HepG2 (cell line): ENCODE measurements at regions not wholly inside any gene's neighbourhood (a gene's known extent, or its start where the extent isn't known, plus 50 kb on each side); places are given as distances from the start of the nearest gene placed in this dataset.

Experiments used
- ATAC-seq: fragments of 200-7000 bp; cut with Tn5 transposase; 3 replicates; pipeline ENCODE4 v1.9.1; 2020; ENCODE audit warnings: mild to moderate bottlenecking, moderate library complexity
- BruUV-seq: library from RNA; stranded (reverse); fragments of 400-500 nt; replicated peaks from 2 replicates; lab custom pipeline; 2021; lab: Mats Ljungman, UMichigan
- CTCF ChIA-PET: fragments of 300-600 bp; formaldehyde crosslinking; extraction: SDS; loops from one replicate; lab custom pipeline; 2021; ENCODE audit warnings: low total read pairs, inconsistent platforms, low intra/inter-chr PET ratio; lab: Yijun Ruan, JAX
- POLR2A ChIA-PET: fragments of 350-600 bp; sonication (Branson Sonifier 250); formaldehyde crosslinking; loops from one replicate; lab custom pipeline; 2020; ENCODE audit warnings: antibody characterized with exemption, inconsistent platforms; lab: Yijun Ruan, JAX
- DNase-seq: peaks from one replicate; pipeline ENCODE4 v3.0.0-alpha.2; 2015; ENCODE audit warnings: low spot score
- FAIRE-seq: peaks from 3 replicates; lab custom pipeline; 2011; peaks lifted over from hg19 to GRCh38; lab: Jason Lieb, UNC
- H2AFZ ChIP-seq: one replicate; pipeline ENCODE4 v1.6.1; 2011; ENCODE audit warnings: low read length, inconsistent platforms
- H3K27ac ChIP-seq: fragments of 300-600 bp; 3 replicates; pipeline ENCODE4 v1.8.0; 2011; ENCODE audit warnings: mixed run types, mild to moderate bottlenecking, mixed read lengths, low read length, inconsistent platforms; ENCODE audit not compliant: insufficient read depth; ENCODE audit errors: extremely low read length
- H3K27me3 ChIP-seq, 2 experiments: fragments of 200-600 bp in 1 of 2; 2 replicates in 1 of 2; 3 replicates in 1 of 2; pipeline versions ENCODE4 v1.6.0 to v1.8.0; 2011; ENCODE audit warnings: low read length in 2 of 2, mild to moderate bottlenecking in 2 of 2, moderate library complexity in 2 of 2, inconsistent platforms in 1 of 2; ENCODE audit not compliant: insufficient read depth in 2 of 2, control insufficient read depth in 1 of 2
- H3K36me3 ChIP-seq, 2 experiments: fragments of 200-600 bp in 1 of 2; replicated peaks in 1 of 2; 2 replicates in 1 of 2; 3 replicates in 1 of 2; pipeline versions ENCODE4 v1.5.1 to v1.8.0; 2011; ENCODE audit warnings: low read length in 2 of 2, inconsistent platforms in 1 of 2; ENCODE audit not compliant: insufficient read depth in 2 of 2, control insufficient read depth in 1 of 2
- H3K4me1 ChIP-seq: 2 replicates; pipeline ENCODE4 v1.5.1; 2012; ENCODE audit warnings: low read length, inconsistent platforms; ENCODE audit not compliant: insufficient read depth
- H3K4me2 ChIP-seq: 2 replicates; pipeline ENCODE4 v1.6.0; 2011; ENCODE audit warnings: low read depth, low read length, inconsistent platforms
- H3K4me3 ChIP-seq, 3 experiments: fragments of 200-600 bp in 1 of 3; sonication (generic), shearing (Covaris generic) in 1 of 3; replicated peaks in 1 of 3; 2 replicates each; pipeline ENCODE4 v1.5.1; 2011 to 2016; ENCODE audit warnings: low read length in 3 of 3, inconsistent platforms in 2 of 3, low read depth in 2 of 3, mild to moderate bottlenecking in 2 of 3, control low read depth in 1 of 3, mixed read lengths in 1 of 3; ENCODE audit not compliant: insufficient read depth in 1 of 3
- H3K79me2 ChIP-seq: one replicate; pipeline ENCODE4 v1.6.1; 2011; ENCODE audit warnings: low read length, inconsistent platforms; ENCODE audit not compliant: insufficient read depth
- H3K9ac ChIP-seq: 2 replicates; pipeline ENCODE4 v1.6.0; 2011; ENCODE audit warnings: mild to moderate bottlenecking, low read depth, low read length, inconsistent platforms; ENCODE audit not compliant: insufficient read depth
- H3K9me3 ChIP-seq: 2 replicates; pipeline ENCODE4 v1.5.1; 2012; ENCODE audit warnings: mild to moderate bottlenecking, low read length
- H4K20me1 ChIP-seq: 2 replicates; pipeline ENCODE4 v1.6.0; 2011; ENCODE audit warnings: inconsistent platforms, mild to moderate bottlenecking, low read length, moderate library complexity; ENCODE audit not compliant: insufficient read depth
- KDM6A ChIP-seq: IDR thresholded peaks from 2 replicates; pipeline ENCODE4 v1.6.1; 2016; ENCODE audit warnings: low read depth
- KMT2B ChIP-seq: IDR thresholded peaks from 2 replicates; pipeline ENCODE4 v1.6.1; 2016; ENCODE audit warnings: missing genetic modification reagents, missing compliant biosample characterization
- NCOA1 ChIP-seq: sonication (generic); formaldehyde crosslinking; IDR thresholded peaks from 2 replicates; pipeline ENCODE4 v1.9.0; 2021; ENCODE audit warnings: missing genetic modification reagents
- NFE2 ChIP-seq: sonication (generic); formaldehyde crosslinking; IDR thresholded peaks from 2 replicates; pipeline ENCODE4 v1.4.0; 2020; ENCODE audit warnings: missing genetic modification reagents
- SIN3B ChIP-seq: fragments of 150-350 bp; IDR thresholded peaks from 2 replicates; pipeline ENCODE4 v1.6.1; 2014; ENCODE audit warnings: low read length
- TBX3 ChIP-seq: fragments of 450-650 bp; IDR thresholded peaks from 2 replicates; pipeline ENCODE4 v1.6.1; 2017; ENCODE audit warnings: antibody characterized with exemption, mild to moderate bottlenecking, inconsistent platforms, borderline replicate concordance
- USF2 ChIP-seq, 2 experiments: sonication (generic) in 1 of 2; formaldehyde crosslinking in 1 of 2; IDR thresholded peaks; 2 replicates each; pipeline versions ENCODE4 v1.5.1 to v1.6.1; 2011 to 2020; ENCODE audit warnings: borderline replicate concordance in 1 of 2, low read depth in 1 of 2, low read length in 1 of 2, mild to moderate bottlenecking in 1 of 2, missing genetic modification reagents in 1 of 2, moderate library complexity in 1 of 2
- ZNF280B ChIP-seq: sonication (generic); formaldehyde crosslinking; IDR thresholded peaks from 2 replicates; pipeline ENCODE4 v1.5.0; 2020; ENCODE audit warnings: missing genetic modification reagents, mild to moderate bottlenecking, borderline replicate concordance
- ZNF501 ChIP-seq: sonication (generic); formaldehyde crosslinking; IDR thresholded peaks from 2 replicates; pipeline ENCODE4 v1.5.1; 2020; ENCODE audit warnings: mild to moderate bottlenecking, moderate library complexity, missing genetic modification reagents
- ZNF543 ChIP-seq: sonication (generic); formaldehyde crosslinking; IDR thresholded peaks from 2 replicates; pipeline ENCODE4 v1.4.0; 2020; ENCODE audit warnings: mild to moderate bottlenecking, missing genetic modification reagents
- ZNF644 ChIP-seq: IDR thresholded peaks from 2 replicates; pipeline ENCODE4 v1.6.1; 2016; ENCODE audit warnings: low read depth
- ZNF784 ChIP-seq: sonication (generic); formaldehyde crosslinking; IDR thresholded peaks from 2 replicates; pipeline ENCODE4 v1.5.1; 2020; ENCODE audit warnings: missing genetic modification reagents, mild to moderate bottlenecking, borderline replicate concordance
- WGBS: methylation state at CpG from one replicate; pipeline ENCODE4 v1.1.6; 2017; ENCODE audit warnings: low lambda C conversion rate; 5-methylcytosine and 5-hydroxymethylcytosine counted together
- in situ Hi-C: cut with HindIII; loops from 2 replicates; pipeline ENCODE4 v1.10.0; 2017; ENCODE audit warnings: low pct_unique_long_range_greater_than_20kb; ENCODE audit not compliant: extremely low pct_ligation_motif_present
- intact Hi-C: fragments of 100-400 bp; cut with micrococcal nuclease; formaldehyde crosslinking; loops from one replicate; pipeline ENCODE4 v1.10.0; 2022; ENCODE audit not compliant: unreplicated experiment
- TF ChIP-seq, protein P1 (sequence below): sonication (generic); formaldehyde crosslinking; conservative IDR thresholded peaks from 2 replicates; pipeline ENCODE4 v1.4.0; 2020; ENCODE audit warnings: missing genetic modification reagents
- TF ChIP-seq, protein P2 (sequence below): sonication (generic); formaldehyde crosslinking; IDR thresholded peaks from 2 replicates; pipeline ENCODE4 v1.5.0; 2020; ENCODE audit warnings: missing genetic modification reagents

GRCh38 chr3:154971771-154972326 is 108.3 kb upstream of the MME start:
- H3K4me1 ChIP-seq = no peaks in the 10 kb centered on the region
- 3% methylated on average over 2 of the region's 2 CpGs for WGBS
- ATAC-seq = no peak
- no peak overlapping the region for H2AFZ ChIP-seq
- intact Hi-C loops = no loop called here
- no peak overlapping the region for H3K27ac ChIP-seq
- ChIA-PET POLR2A (no interaction called here), CTCF (no interaction called here)
- H3K79me2 ChIP-seq = no peaks in the 10 kb centered on the region
- H3K27me3 ChIP-seq = no peaks in the 10 kb centered on the region
- no peaks in the 10 kb centered on the region for H4K20me1 ChIP-seq
- TF ChIP-seq KMT2B (CRISPR knock-in tag) (no peak), ZNF784 (no peak), ZNF543 (no peak), ZNF280B (CRISPR knock-in tag) (no peak), ZNF501 (CRISPR knock-in tag) (no peak), TBX3 (no peak), SIN3B (no peak), USF2 (IDR thresholded peaks at IDR 0.05; ENCODE audit: low read depth, low read length) (no peak), USF2 (CRISPR knock-in tag; IDR thresholded peaks at IDR 0.05; ENCODE audit: borderline replicate concordance) (no peak), KDM6A (CRISPR knock-in tag) (no peak), NCOA1 (CRISPR knock-in tag) (no peak), NFE2 (no peak), ZNF644 (no peak)
- TF ChIP-seq, protein P1, sequence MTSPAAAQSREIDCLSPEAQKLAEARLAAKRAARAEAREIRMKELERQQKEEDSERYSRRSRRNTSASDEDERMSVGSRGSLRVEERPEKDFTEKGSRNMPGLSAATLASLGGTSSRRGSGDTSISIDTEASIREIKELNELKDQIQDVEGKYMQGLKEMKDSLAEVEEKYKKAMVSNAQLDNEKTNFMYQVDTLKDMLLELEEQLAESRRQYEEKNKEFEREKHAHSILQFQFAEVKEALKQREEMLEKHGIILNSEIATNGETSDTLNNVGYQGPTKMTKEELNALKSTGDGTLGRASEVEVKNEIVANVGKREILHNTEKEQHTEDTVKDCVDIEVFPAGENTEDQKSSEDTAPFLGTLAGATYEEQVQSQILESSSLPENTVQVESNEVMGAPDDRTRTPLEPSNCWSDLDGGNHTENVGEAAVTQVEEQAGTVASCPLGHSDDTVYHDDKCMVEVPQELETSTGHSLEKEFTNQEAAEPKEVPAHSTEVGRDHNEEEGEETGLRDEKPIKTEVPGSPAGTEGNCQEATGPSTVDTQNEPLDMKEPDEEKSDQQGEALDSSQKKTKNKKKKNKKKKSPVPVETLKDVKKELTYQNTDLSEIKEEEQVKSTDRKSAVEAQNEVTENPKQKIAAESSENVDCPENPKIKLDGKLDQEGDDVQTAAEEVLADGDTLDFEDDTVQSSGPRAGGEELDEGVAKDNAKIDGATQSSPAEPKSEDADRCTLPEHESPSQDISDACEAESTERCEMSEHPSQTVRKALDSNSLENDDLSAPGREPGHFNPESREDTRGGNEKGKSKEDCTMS (CRISPR knock-in tag) = no peak
- TF ChIP-seq, protein P2, sequence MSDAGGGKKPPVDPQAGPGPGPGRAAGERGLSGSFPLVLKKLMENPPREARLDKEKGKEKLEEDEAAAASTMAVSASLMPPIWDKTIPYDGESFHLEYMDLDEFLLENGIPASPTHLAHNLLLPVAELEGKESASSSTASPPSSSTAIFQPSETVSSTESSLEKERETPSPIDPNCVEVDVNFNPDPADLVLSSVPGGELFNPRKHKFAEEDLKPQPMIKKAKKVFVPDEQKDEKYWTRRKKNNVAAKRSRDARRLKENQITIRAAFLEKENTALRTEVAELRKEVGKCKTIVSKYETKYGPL = no peak
- H3K4me3 ChIP-seq = no peak overlapping the region
- in situ Hi-C loops = no loop called here
- no peak for DNase-seq
- BruUV-seq = no TSS peak
- no peak for FAIRE-seq
- no peak overlapping the region for H3K9ac ChIP-seq
- no peak overlapping the region for H3K4me2 ChIP-seq
- no peaks in the 10 kb centered on the region for H3K36me3 ChIP-seq
- H3K9me3 ChIP-seq = no peaks in the 10 kb centered on the region
